HuH-7 (cell line): ENCODE measurements at regions not wholly inside any gene's neighbourhood (a gene's known extent, or its start where the extent isn't known, plus 50 kb on each side); places are given as distances from the start of the nearest gene placed in this dataset.
"Not testable (repeated sequence)": the region's sequence is repeated elsewhere in the genome, so short reads cannot be mapped to it uniquely, and the experiment has no call there.

Experiments used
- DNase-seq: peaks from one replicate; pipeline ENCODE4 v3.0.0; 2011; ENCODE audit warnings: low spot score

DNA sequence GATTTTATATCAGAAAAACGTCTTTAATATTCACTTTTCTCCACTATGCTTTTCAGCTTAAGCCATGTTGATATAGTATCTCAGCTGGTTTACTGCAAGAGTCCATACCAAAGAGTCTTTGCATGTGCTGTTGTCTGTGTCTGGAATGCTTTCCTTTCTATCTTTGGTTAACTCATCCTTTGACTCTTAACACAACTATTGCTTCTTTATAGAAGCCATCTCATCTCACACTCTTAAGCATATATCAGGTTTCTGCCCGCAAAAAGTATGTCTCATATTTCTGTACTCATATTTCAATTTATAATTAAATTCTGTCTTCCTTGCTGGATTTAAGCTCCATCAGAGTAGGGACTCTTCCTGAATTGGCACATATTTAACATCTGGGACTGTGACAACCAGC is 220.9 kb upstream of the KCNK2 start:
- no peak for DNase-seq

DNA sequence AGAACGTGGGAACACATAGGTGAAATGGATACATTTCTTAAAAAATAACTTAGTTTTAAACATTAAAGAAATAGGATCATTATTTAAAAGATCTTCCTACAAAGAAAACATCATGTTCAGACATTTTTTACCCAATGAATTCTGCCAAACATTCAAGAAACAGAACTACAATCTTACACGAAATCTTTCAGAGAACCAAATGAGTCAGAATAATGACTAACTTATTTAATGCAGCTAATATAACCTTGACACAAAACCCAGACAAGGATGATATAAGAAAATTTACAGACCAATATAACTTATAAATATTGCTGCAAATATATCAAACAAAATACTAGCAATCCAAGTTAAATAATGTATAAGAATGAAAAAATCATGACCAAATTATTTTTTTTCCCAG is 220.1 kb upstream of the KCNK2 start:
- no peak for DNase-seq

DNA sequence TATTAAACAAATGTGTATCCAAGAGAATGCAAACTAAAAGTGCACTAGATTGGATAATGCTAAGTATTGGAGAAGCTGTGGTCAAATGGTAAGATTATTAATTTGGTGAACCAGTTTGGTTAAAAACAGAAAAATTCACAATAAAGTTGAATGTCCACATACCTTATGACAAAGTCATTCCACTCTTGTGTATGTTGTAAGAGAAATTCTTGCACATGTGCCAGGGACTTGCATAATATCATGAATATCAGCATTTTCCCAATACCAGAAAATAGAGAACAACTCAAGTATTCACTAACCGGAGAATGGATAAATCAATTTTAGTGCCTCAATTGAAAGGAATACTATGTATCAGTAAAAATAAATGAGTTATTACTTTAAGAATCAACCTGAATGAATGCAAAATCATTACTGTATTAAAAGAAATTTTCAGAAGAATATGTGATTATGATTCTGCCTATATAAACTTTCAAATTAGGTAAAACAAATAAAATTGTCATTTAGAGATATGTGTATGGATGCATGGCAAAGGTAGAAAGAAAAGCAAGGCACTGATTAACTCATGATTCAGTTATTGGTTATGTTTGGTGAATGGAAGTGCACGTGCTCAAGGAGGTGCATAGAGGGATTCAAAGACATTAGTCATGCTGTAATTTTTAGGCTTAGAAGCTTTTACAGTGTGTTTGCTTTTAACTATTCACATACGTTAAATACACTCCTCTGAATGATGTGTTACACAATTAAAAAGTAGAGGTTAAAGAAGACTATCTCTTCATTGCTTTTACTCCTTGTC is 217.4 kb upstream of the KCNK2 start:
- DNase-seq: no peak

GRCh38 chr1:214870426-214870825 is 212.1 kb upstream of the KCNK2 start:
- not testable (repeated sequence) for DNase-seq

DNA sequence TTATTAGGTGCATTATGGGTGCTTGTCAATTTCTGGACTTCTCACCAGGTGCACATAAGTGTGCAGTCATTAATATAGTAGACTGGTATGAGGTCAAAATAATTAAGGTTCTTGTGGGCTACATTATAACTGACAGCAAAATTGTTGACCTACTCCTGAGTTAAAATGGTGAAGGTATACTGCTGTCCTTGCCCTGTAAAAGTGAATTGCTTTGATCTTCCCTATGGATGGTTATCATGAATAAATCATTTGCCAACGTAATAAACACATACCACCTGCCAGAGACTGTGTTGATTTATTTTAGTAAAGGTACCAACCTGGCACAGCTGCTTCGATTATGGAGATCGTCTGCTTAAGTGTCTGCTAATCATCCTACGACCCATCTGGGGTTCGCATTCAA is 201.6 kb upstream of the KCNK2 start:
- DNase-seq: no peak

DNA sequence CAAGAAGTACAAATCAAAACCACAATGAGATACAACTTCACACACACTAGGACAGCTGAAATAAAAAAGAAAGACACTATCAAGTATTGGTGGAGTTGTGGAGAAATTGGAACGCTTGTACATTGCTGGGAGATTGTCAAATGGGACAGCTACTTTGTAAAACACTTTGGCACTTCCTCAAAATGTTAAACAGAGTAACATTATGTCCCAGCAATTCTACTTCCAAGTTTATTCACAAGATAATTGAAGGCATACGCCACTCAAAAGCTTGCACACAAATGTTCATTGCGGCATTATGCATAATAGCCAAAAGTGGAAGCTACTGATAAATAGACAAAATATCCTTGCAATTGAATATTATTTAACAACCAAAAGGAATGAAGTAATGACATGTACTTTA is 199.9 kb upstream of the KCNK2 start:
- DNase-seq: no peak

DNA sequence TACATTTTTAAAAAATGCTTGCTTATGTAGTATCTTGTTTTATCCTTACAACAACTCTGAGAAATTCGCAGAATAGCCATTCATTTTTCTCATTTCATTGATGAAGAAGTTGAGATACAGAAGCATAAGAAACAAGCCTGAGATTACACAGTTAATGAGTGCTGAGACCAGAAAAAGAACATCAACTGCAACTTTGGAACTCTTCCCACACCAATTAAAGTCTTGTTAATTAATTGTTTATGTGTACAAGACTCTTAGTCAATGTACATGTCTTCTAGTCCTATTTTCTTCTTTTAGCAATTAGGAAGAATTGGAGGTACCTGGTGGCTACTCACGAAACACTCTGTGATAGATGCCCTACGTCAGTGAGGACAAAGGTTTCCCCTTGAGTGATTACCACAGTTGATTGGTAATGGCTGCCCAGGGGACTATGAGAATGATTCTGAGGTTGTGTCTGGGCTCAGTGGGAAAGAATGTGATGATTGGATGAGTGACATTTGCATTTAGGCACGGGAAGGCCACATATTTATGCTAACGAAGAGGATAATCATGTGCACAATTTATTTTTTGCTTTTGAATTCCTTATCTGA is 187.4 kb upstream of the KCNK2 start:
- no peak for DNase-seq

GRCh38 chr1:214896921-214897320 is 185.6 kb upstream of the KCNK2 start:
- DNase-seq: no peak

DNA sequence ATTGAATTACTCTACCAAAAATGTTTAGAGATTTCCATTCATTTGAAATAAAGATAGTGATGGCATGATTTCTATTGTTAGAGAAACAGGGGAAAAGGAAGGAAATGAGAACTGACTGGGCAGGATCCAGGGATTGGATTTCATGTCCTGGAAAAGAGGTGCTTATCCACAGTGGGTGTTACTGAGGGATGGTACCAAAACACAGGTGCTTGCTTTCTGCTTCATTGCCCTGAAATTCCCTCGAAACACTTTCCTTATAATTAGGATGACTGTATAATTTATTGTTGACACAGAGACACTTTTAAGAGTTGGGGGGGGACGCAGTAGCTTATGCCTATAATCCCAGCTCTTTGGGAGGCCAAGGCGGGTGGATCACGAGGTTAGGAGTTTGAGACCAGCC is 185.0 kb upstream of the KCNK2 start:
- DNase-seq: no peak

DNA sequence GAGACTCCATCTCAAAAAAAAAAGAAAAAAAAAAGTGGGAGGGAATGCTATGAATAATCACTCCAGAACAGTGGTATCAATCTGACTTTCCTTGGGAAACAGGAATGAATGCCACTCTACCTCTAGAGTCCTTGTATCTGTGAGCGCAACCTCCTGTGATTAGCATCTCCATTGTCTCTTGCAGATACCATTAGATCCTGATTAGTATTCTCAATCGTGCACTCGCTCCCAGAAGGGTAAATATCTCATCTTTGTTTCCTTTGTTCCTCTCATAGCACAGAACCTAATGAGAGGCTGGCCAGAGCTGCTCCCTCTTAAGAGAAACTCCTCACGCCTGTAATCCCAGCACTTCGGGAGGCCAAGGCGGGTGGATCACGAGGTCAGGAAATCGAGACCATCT is 184.4 kb upstream of the KCNK2 start:
- DNase-seq: no peak

DNA sequence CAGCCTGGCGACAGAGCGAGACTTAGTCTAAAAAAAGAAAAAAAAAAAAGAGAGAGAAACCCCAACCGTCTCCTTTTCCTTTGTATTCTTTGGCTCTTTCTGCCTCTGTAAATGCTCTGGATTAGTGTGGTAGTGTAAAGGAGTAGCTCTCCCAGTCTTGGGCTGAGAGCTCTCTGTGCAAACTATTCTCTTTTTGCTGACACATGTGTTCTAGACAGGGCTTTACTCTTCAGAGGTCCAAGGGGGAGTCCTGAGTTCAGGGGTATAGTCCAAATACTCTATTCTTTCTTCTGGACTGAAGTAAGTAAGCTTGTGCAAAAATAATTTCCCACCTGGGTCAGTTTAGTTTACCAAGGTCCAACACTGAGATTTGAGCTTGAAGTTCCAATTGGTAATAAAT is 183.8 kb upstream of the KCNK2 start:
- no peak for DNase-seq

- DNase-seq: no peak
These were observed 182.6 kb upstream of the KCNK2 start for GRCh38 chr1:214899908-214900460.

GRCh38 chr1:214900590-214900989 is 181.9 kb upstream of the KCNK2 start:
- no peak for DNase-seq

GRCh38 chr1:214901718-214902117 is 180.8 kb upstream of the KCNK2 start:
- no peak for DNase-seq

- DNase-seq: no peak
These were observed 179.8 kb upstream of the KCNK2 start for GRCh38 chr1:214902636-214903320.

DNA sequence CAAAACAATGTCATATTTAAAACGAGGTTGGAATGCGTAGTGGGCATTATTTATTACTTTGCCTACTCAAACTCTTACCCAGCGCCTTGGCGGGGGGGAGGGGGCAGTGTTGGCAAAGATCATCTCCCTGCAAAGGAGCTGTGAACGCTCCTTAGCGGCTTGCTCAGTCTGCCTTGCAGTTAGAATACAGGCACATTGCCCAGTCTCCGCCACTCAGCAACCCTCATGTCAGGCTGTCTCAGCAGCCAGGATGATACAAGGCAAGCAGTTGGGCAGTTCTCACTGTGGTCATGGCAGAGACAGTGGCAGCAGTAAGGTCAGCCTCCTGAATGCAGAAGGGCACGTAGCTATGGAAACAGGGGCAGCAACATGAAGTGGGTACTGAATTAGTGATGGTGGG is 170.4 kb upstream of the KCNK2 start:
- no peak for DNase-seq

DNA sequence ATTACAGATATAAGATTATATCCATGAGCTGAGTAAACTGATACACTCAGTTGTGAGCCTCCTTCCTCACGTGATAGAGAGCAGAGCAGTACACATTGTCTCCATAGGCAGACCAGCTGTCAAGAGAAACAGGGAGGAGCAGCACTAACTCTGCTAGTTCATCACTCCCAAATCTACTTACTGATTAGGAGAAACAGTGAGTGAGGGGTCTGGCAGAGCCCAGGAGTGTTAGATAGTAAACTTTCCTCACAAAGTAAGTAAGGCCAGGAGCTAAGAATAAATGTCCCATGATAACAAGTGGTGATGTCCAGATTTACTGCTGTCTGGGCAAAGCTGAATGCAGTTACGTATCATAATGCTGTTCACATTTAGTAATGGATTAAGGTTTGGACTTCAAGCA is 168.6 kb upstream of the KCNK2 start:
- no peak for DNase-seq

- no peak for DNase-seq
These were observed 165.4 kb upstream of the KCNK2 start for GRCh38 chr1:214917081-214917635.

DNA sequence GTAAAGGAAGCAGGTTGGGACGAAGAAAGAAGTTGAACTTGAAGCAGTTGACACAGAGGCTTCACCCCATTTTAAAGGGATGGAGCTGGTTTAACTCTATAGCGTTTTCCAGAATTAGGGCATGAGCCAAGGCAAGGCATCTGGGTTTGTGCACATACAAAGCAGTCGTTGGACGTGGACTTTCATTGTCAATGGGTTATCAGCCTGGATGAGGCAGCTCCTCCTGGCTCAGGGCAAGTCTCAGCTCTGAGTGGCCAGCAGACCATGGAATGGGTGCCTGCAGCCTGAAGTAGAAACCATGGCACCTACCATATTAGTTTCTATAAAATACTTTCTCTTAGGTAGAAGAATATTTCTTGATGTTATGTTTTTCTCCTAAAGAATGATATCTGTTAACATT is 163.8 kb upstream of the KCNK2 start:
- DNase-seq: no peak

DNA sequence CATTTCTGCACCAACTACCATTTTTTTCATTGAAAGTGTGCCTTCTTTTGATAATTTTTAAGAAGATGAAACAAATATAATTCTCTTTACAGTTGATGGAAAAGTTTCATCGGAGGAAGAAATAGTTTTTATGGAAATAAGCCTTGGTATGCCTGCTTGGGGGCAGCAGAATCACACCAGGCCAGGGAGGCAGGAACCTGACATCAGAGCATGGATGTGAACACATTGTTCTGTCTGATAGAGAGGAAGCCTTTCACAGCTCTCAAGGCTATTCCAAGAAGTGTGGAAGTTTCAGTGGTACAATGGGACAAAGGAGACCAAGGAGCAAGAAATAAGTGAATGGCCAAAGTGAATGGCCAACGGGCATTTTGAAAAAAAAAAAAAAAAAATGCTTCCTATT is 162.2 kb upstream of the KCNK2 start:
- no peak for DNase-seq

DNA sequence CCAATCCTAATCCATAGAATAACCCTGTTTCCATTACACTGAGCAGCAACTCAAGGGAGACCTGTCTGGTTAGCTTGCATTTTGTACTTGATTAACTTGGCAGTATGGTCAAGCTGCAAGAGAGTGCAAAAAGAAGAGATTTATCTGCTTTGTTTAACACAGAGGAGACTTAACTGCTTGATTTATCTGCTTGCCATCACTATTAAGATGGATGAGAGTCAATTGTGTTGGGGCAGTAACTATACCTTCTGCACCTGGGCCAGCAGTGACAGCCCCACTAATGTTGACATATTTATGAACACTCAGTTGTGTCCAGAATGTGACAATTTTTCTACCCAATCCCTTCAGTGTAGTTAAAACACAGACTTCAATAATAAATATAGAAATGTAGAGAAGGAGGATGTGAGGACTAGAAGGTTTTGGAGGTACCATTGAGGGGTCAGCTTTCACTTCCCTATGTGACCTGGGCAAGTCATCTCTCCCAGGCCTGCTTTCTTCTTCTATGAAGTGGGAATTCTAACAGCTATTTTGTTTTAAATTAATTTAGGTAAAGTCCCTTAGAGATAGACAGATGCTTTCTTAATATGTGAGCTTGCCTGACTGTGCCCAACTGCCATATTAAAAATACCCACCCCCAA is 159.1 kb upstream of the KCNK2 start:
- DNase-seq: no peak

DNA sequence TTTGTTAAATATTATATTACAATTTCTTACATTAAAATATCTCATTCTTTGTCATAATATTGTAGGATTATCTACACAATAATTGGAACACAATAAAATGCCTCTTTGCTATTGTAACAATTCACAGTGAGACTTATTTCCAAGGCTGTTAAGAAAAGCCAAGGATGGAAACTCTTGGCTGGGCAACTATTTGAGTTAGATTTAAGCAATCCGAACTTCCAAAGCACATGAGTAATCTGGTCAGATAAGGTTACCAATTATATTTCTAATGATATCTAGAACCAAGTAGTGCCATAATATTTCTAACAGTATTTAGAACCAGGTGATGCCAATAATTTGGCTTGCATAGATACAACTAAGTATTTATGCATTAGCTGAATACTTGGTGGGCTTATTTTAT is 154.7 kb upstream of the KCNK2 start:
- DNase-seq: no peak
